ENCODE measurements at regions not wholly inside any gene's neighbourhood (a gene's known extent, or its start where the extent isn't known, plus 50 kb on each side); places are given as distances from the start of the nearest gene placed in this dataset.

GRCh38 chr18:72154926-72155325, 389.2 kb downstream of the CBLN2 start:
- TF ChIP-seq CTCF (IDR thresholded peaks at IDR 0.05), result no peak
- no peak overlapping the region for H3K4me3 ChIP-seq
- no peak overlapping the region for H3K27ac ChIP-seq
- no peak for DNase-seq (ENCODE audit: low spot score)

DNA sequence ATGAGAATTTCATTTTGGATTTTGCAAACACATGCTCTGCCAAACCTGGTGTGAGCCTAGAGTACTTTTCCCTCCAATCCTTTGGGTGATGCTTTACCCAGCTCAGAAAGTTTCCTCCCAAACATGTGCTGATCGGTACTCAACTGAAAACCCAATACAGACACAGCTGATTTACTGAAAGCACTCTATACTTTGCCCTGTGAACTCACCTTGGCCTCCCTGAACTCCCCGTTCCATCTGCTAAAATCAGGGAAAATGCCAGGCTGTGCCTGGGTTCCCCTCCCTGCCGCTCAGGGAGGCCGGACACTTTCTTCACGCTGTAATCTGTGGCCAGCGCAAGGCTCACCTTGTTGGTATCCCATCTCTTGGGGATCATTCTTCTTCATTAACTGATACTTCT, 391.2 kb downstream of the CBLN2 start:
- no peak overlapping the region for H3K27ac ChIP-seq
- TF ChIP-seq CTCF (IDR thresholded peaks at IDR 0.05), result no peak
- no peak for DNase-seq (ENCODE audit: low spot score)
- H3K4me3 ChIP-seq, result no peak overlapping the region

- DNase-seq (ENCODE audit: low spot score), result no peak
- TF ChIP-seq CTCF (IDR thresholded peaks at IDR 0.05), result no peak
- no peak overlapping the region for H3K27ac ChIP-seq
- no peak overlapping the region for H3K4me3 ChIP-seq
Measured at GRCh38 chr18:72147830-72148229, 396.3 kb downstream of the CBLN2 start.

DNA sequence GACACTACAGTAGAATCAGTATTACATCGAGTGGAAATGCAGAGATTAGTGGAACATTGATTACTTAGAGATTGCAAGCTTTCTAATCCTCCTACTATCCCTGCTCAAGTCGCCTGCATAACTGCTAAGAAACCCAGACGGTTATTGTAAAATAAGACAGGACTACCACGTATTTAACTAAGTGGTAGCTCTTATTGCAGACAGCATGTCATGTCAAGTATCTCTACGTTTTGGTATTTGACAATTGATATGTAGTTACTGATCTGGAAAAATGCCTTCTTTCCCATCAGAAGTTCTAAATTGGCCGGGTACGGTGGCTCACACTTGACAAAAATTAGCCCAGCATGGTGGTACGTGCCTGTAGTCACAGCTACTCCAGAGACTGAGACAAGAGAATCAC, 404.1 kb downstream of the CBLN2 start:
- no peak overlapping the region for H3K4me3 ChIP-seq
- DNase-seq (ENCODE audit: low spot score), result no peak
- no peak overlapping the region for H3K27ac ChIP-seq
- no peak for TF ChIP-seq CTCF (IDR thresholded peaks at IDR 0.05)

DNA sequence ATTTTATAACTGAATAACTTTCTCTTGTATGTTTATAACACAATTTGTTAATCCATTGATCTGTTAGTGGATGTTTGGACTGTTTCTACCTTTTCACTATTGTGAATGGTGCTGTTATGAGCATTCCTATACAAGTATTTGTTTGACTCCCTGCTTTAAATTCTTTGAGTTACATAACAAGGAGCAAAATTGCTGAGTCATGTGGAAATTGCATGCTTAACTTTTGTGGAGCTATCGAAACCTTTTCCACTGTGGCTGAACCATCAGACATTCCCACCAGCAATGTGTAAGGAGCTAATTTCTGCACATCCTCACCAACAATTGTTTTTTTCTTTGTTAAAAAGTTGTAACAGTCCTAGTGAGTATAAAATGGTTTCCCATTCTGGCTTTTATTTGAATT, 415.5 kb downstream of the CBLN2 start:
- no peak for TF ChIP-seq CTCF (IDR thresholded peaks at IDR 0.05)
- no peak overlapping the region for H3K27ac ChIP-seq
- no peak overlapping the region for H3K4me3 ChIP-seq
- DNase-seq (ENCODE audit: low spot score), result no peak

- Histone ChIP-seq H3K27ac (no peak overlapping the region), H3K4me3 (no peak overlapping the region)
- TF ChIP-seq CTCF (IDR thresholded peaks at IDR 0.05), result no peak
- no peak for DNase-seq (ENCODE audit: low spot score)
Measured at GRCh38 chr18:72122103-72122502, 422.0 kb downstream of the CBLN2 start.

- Histone ChIP-seq H3K4me3 (no peak overlapping the region), H3K27ac (no peak overlapping the region)
- no peak for DNase-seq (ENCODE audit: low spot score)
- no peak for TF ChIP-seq CTCF (IDR thresholded peaks at IDR 0.05)
Measured at GRCh38 chr18:72119082-72119481, 425.1 kb downstream of the CBLN2 start.
